ENCODE measurements at regions not wholly inside any gene's neighbourhood (a gene's known extent, or its start where the extent isn't known, plus 50 kb on each side); places are given as distances from the start of the nearest gene placed in this dataset.
A peak's percentile ranks its signal among the peaks of the same experiment; 100 is the strongest.

- no peak overlapping the region for H3K4me3 Mint-ChIP-seq (ENCODE audit: unreplicated experiment)
- H3K27ac Mint-ChIP-seq (ENCODE audit: unreplicated experiment): no peak overlapping the region
- DNase-seq (ENCODE audit: low spot score): no peak
- TF ChIP-seq, protein P1, sequence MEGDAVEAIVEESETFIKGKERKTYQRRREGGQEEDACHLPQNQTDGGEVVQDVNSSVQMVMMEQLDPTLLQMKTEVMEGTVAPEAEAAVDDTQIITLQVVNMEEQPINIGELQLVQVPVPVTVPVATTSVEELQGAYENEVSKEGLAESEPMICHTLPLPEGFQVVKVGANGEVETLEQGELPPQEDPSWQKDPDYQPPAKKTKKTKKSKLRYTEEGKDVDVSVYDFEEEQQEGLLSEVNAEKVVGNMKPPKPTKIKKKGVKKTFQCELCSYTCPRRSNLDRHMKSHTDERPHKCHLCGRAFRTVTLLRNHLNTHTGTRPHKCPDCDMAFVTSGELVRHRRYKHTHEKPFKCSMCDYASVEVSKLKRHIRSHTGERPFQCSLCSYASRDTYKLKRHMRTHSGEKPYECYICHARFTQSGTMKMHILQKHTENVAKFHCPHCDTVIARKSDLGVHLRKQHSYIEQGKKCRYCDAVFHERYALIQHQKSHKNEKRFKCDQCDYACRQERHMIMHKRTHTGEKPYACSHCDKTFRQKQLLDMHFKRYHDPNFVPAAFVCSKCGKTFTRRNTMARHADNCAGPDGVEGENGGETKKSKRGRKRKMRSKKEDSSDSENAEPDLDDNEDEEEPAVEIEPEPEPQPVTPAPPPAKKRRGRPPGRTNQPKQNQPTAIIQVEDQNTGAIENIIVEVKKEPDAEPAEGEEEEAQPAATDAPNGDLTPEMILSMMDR (IDR thresholded peaks at IDR 0.05; ENCODE audit: unreplicated experiment): no peak
- no peaks in the 10 kb centered on the region for H3K36me3 Mint-ChIP-seq (ENCODE audit: low read depth, unreplicated experiment)
- H3K27me3 Mint-ChIP-seq (ENCODE audit: unreplicated experiment): no peaks in the 10 kb centered on the region
- no peaks in the 10 kb centered on the region for H3K4me1 Mint-ChIP-seq (ENCODE audit: unreplicated experiment)
- no peaks in the 10 kb centered on the region for H3K9me3 Mint-ChIP-seq (ENCODE audit: unreplicated experiment)
Observed at GRCh38 chr6:23510778-23511510, 615.1 kb upstream of the NRSN1 start.

- DNase-seq (ENCODE audit: low spot score): no peak
- Mint-ChIP-seq H3K4me1 (ENCODE audit: unreplicated experiment) (no peaks in the 10 kb centered on the region), H3K4me3 (ENCODE audit: unreplicated experiment) (no peak overlapping the region)
Observed at GRCh38 chr6:23511817-23512216, 614.2 kb upstream of the NRSN1 start.

DNA sequence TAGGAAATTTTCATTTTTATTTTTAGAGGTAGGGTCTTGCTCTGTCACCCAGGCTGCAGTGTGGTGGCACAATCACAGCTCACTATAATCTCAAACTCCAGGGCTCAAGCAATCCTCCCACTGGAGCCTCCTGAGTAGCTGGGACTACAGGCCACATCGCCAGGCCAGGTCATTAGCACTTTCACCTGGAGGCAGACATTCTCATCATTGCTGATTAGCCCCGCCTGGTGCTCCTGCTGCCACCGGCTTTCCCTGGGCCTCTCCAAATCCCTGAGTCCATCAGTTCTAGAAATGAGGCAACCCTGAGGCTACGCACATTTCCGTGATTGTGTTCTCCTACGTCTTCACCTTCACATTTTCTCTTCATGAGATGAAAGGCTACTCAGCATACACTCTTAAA is 607.7 kb upstream of the NRSN1 start:
- TF ChIP-seq, protein P1 (IDR thresholded peaks at IDR 0.05; ENCODE audit: unreplicated experiment): no peak
- Mint-ChIP-seq H3K4me3 (ENCODE audit: unreplicated experiment) (no peak overlapping the region), H3K9me3 (ENCODE audit: unreplicated experiment) (no peaks in the 10 kb centered on the region), H3K27me3 (ENCODE audit: unreplicated experiment) (no peaks in the 10 kb centered on the region), H3K4me1 (ENCODE audit: unreplicated experiment) (peaks cover 12% of the 10 kb centered on the region), H3K36me3 (ENCODE audit: low read depth, unreplicated experiment) (no peaks in the 10 kb centered on the region), H3K27ac (ENCODE audit: unreplicated experiment) (no peak overlapping the region)
- DNase-seq (ENCODE audit: low spot score): no peak

More at GRCh38 chr6:23511817-23512216, 614.2 kb upstream of the NRSN1 start:
- Mint-ChIP-seq H3K9me3 (ENCODE audit: unreplicated experiment) (no peaks in the 10 kb centered on the region), H3K27ac (ENCODE audit: unreplicated experiment) (no peak overlapping the region), H3K36me3 (ENCODE audit: low read depth, unreplicated experiment) (no peaks in the 10 kb centered on the region), H3K27me3 (ENCODE audit: unreplicated experiment) (no peaks in the 10 kb centered on the region)
- TF ChIP-seq, protein P1 (IDR thresholded peaks at IDR 0.05; ENCODE audit: unreplicated experiment): no peak

- Mint-ChIP-seq H3K4me1 (ENCODE audit: unreplicated experiment) (peaks cover 40% of the 10 kb centered on the region), H3K4me3 (ENCODE audit: unreplicated experiment) (peak overlapping the region; percentile 87), H3K27ac (ENCODE audit: unreplicated experiment) (peak overlapping the region; percentile 91), H3K27me3 (ENCODE audit: unreplicated experiment) (peaks cover 1% of the 10 kb centered on the region), H3K36me3 (ENCODE audit: low read depth, unreplicated experiment) (peaks cover 5% of the 10 kb centered on the region), H3K9me3 (ENCODE audit: unreplicated experiment) (no peaks in the 10 kb centered on the region)
- TF ChIP-seq, protein P1 (IDR thresholded peaks at IDR 0.05; ENCODE audit: unreplicated experiment): no peak
- DNase-seq (ENCODE audit: low spot score): peak; percentile 47
Observed at GRCh38 chr6:23522792-23523547, 603.0 kb upstream of the NRSN1 start.

DNA sequence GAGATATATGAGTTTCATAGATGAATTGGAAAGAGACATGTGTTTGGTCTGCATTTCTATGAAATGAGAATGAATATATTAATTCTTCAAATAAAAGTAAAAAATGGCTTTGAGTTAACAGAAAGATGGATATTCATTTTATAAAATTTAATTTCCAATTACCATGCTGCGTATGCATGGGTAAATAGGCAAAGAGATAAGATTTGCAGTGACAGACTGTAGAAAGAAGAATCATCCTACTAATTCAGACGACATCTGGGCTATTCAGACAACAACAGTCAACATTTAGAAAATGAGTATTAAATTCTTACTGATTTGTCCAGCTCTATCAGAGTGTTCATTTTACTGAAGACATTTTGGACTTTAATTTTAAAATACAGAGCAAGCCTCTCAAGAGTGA is 602.2 kb upstream of the NRSN1 start:
- H3K27ac Mint-ChIP-seq (ENCODE audit: unreplicated experiment): peak overlapping the region; percentile 91
- peaks cover 40% of the 10 kb centered on the region for H3K4me1 Mint-ChIP-seq (ENCODE audit: unreplicated experiment)
- H3K36me3 Mint-ChIP-seq (ENCODE audit: low read depth, unreplicated experiment): peaks cover 5% of the 10 kb centered on the region
- no peaks in the 10 kb centered on the region for H3K9me3 Mint-ChIP-seq (ENCODE audit: unreplicated experiment)
- H3K4me3 Mint-ChIP-seq (ENCODE audit: unreplicated experiment): peak overlapping the region; percentile 87
- no peak for DNase-seq (ENCODE audit: low spot score)
- TF ChIP-seq, protein P1 (IDR thresholded peaks at IDR 0.05; ENCODE audit: unreplicated experiment): no peak
- peaks cover 1% of the 10 kb centered on the region for H3K27me3 Mint-ChIP-seq (ENCODE audit: unreplicated experiment)
